GM19193 (cell line): ENCODE measurements at regions not wholly inside any gene's neighbourhood (a gene's known extent, or its start where the extent isn't known, plus 50 kb on each side); places are given as distances from the start of the nearest gene placed in this dataset.

Experiments
- POLR2A ChIP-seq: IDR thresholded peaks from 4 replicates; pipeline ENCODE4 v1.6.1; 2011; ENCODE audit not compliant: insufficient read depth, insufficient read length; ENCODE audit errors: extremely low read depth

GRCh38 chr6:156378853-156379252 lies 398.3 kb upstream of the ARID1B start:
- TF ChIP-seq POLR2A: no peak

DNA sequence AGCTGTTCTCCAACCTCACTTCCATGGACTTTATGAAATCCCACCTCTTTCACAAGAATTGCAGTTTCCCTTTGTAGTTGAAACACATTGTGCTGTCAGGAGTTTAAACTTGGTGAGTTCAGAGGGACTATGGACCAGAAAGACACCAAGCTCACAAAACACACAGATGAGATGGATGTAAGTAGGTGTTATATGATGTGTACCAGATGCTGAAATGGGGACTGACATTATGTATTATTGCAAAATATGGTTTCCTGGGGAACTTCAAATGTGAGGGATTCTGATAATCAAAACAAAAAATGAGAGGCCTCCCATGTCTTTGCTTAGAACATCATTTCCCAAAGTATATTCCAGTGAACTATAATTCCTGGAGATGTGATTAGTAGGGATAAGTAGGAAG lies 401.1 kb upstream of the ARID1B start:
- TF ChIP-seq POLR2A: no peak

GRCh38 chr6:156359912-156360311 lies 417.3 kb upstream of the ARID1B start:
- TF ChIP-seq POLR2A: no peak

DNA sequence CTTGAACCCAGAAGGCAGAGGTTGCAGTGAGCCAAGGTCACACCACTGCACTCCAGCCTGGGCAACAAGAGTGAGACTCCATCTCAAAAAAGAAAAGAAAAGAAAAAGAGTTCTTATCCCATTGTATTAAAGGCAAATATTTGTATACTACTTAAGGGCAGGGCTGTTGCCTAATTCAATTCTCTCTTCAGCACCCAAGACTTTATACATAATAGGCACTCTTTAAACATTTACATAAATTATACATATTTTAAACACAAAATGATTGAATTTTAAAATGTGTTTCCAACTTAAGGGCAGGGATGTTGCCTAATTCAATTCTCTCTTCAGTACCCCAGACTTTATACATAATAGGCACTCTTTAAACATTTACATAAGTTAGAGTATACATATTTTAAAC lies 424.3 kb upstream of the ARID1B start:
- no peak for TF ChIP-seq POLR2A

- no peak for TF ChIP-seq POLR2A
These were observed 425.7 kb upstream of the ARID1B start for GRCh38 chr6:156351346-156351966.

- no peak for TF ChIP-seq POLR2A
These were observed 426.8 kb upstream of the ARID1B start for GRCh38 chr6:156350337-156350736.

GRCh38 chr6:156348849-156349248 lies 428.3 kb upstream of the ARID1B start:
- no peak for TF ChIP-seq POLR2A

- TF ChIP-seq POLR2A: no peak
These were observed 428.8 kb upstream of the ARID1B start for GRCh38 chr6:156348424-156348823.

GRCh38 chr6:156347656-156348055 lies 429.5 kb upstream of the ARID1B start:
- TF ChIP-seq POLR2A: no peak

GRCh38 chr6:156347246-156347645 lies 429.9 kb upstream of the ARID1B start:
- TF ChIP-seq POLR2A: no peak

GRCh38 chr6:156345700-156346099 lies 431.5 kb upstream of the ARID1B start:
- no peak for TF ChIP-seq POLR2A

GRCh38 chr6:156344491-156344890 lies 432.7 kb upstream of the ARID1B start:
- TF ChIP-seq POLR2A: no peak

GRCh38 chr6:156337801-156338200 lies 439.4 kb upstream of the ARID1B start:
- no peak for TF ChIP-seq POLR2A

GRCh38 chr6:156336733-156337132 lies 440.4 kb upstream of the ARID1B start:
- TF ChIP-seq POLR2A: no peak

DNA sequence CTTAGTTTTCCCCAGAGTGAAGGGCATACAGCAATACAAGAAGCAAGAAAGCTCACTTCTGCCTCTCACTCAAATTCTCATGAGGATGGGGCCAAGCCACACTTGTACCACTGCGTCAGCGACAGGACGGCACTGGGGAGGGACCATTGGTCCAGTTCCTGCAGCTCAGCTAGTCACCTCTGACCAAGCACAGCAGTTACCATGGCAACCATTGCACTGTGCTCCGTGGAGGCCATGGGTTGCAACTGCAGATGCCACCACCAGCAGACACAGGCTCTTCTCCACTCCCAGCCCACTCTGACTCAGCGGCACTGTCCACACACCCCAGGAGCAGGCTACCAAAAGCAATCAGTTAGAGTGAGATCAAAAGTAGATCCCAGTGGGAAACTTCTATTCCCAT lies 441.1 kb upstream of the ARID1B start:
- TF ChIP-seq POLR2A: no peak

DNA sequence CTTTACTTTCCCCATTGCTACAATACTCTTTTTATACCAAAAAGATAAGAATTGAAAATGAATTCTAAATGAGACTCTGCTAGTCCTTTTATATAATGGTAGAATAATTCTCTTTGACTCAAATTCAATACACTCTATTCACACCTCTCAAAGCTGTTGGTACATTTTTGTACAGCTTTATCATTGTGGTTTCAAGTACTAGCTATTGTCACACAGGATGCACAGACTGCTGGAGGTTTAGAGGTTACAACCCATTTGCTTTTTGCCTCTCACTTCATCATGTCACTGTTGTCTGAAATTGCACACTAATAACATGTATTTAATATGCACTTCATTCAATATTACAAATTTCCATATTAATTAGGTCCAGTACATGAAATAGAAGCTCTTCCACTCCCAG lies 442.2 kb upstream of the ARID1B start:
- TF ChIP-seq POLR2A: no peak

- TF ChIP-seq POLR2A: no peak
These were observed 457.5 kb upstream of the ARID1B start for GRCh38 chr6:156319707-156320106.

- no peak for TF ChIP-seq POLR2A
These were observed 460.5 kb upstream of the ARID1B start for GRCh38 chr6:156316583-156317125.

DNA sequence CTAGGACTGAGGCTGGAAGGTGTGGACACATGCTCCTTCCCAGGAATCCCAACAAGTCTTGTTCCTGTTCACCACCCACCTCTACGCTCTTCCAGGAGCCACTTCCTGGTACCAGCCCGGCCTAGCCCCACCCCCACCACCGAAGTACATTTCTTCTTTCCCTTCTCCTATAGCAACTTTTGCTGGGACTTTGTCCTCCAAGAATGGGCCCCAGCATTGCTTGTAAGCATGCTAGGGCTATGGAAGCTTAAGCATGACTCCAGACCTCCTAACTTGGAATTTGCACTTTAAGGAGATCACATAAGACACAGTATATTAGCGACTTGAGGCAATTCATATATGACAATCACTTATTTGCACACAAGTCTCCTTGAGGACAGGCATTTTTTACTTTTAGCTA lies 462.0 kb upstream of the ARID1B start:
- TF ChIP-seq POLR2A: no peak
